ENCODE measurements at regions not wholly inside any gene's neighbourhood (a gene's known extent, or its start where the extent isn't known, plus 50 kb on each side); places are given as distances from the start of the nearest gene placed in this dataset.

- H3K4me3 ChIP-seq (replicated peaks in 1 of 2; ENCODE audit: low read depth in 2 of 2, low read length in 2 of 2): no peak overlapping the region
- TF ChIP-seq CTCF (IDR thresholded peaks at IDR 0.05; ENCODE audit: low read depth, low read length): no peak
- DNase-seq (ENCODE audit: low read depth in 2 of 2): no peak
These were observed 210.1 kb upstream of the PELI2 start for GRCh38 chr14:55908106-55908505.

- H3K4me3 ChIP-seq (replicated peaks in 1 of 2; ENCODE audit: low read depth in 2 of 2, low read length in 2 of 2): no peak overlapping the region
- no peak for TF ChIP-seq CTCF (IDR thresholded peaks at IDR 0.05; ENCODE audit: low read depth, low read length)
- no peak for DNase-seq (ENCODE audit: low read depth in 2 of 2)
These were observed 208.3 kb upstream of the PELI2 start for GRCh38 chr14:55909879-55910278.

GRCh38 chr14:55910601-55911243 is 207.5 kb upstream of the PELI2 start:
- TF ChIP-seq CTCF (IDR thresholded peaks at IDR 0.05; ENCODE audit: low read depth, low read length): no peak
- no peak overlapping the region for H3K4me3 ChIP-seq (replicated peaks in 1 of 2; ENCODE audit: low read depth in 2 of 2, low read length in 2 of 2)
- DNase-seq (ENCODE audit: low read depth in 2 of 2): no peak

- DNase-seq (ENCODE audit: low read depth in 2 of 2): peak; percentile 4 to 16
- no peak for TF ChIP-seq CTCF (IDR thresholded peaks at IDR 0.05; ENCODE audit: low read depth, low read length)
- H3K4me3 ChIP-seq (replicated peaks in 1 of 2; ENCODE audit: low read depth in 2 of 2, low read length in 2 of 2): no peak overlapping the region
These were observed 206.4 kb upstream of the PELI2 start for GRCh38 chr14:55911776-55912175.

- TF ChIP-seq CTCF (IDR thresholded peaks at IDR 0.05; ENCODE audit: low read depth, low read length): no peak
- DNase-seq (ENCODE audit: low read depth in 2 of 2): no peak
- no peak overlapping the region for H3K4me3 ChIP-seq (replicated peaks in 1 of 2; ENCODE audit: low read depth in 2 of 2, low read length in 2 of 2)
These were observed 205.9 kb upstream of the PELI2 start for GRCh38 chr14:55912344-55912743.

- no peak for TF ChIP-seq CTCF (IDR thresholded peaks at IDR 0.05; ENCODE audit: low read depth, low read length)
- no peak overlapping the region for H3K4me3 ChIP-seq (replicated peaks in 1 of 2; ENCODE audit: low read depth in 2 of 2, low read length in 2 of 2)
- DNase-seq (ENCODE audit: low read depth in 2 of 2): peak; percentile 48 to 76
These were observed 204.7 kb upstream of the PELI2 start for GRCh38 chr14:55913324-55914025.

All from cardiac fibroblast (primary cell).